ENCODE measurements at regions not wholly inside any gene's neighbourhood (a gene's known extent, or its start where the extent isn't known, plus 50 kb on each side); places are given as distances from the start of the nearest gene placed in this dataset.

DNA sequence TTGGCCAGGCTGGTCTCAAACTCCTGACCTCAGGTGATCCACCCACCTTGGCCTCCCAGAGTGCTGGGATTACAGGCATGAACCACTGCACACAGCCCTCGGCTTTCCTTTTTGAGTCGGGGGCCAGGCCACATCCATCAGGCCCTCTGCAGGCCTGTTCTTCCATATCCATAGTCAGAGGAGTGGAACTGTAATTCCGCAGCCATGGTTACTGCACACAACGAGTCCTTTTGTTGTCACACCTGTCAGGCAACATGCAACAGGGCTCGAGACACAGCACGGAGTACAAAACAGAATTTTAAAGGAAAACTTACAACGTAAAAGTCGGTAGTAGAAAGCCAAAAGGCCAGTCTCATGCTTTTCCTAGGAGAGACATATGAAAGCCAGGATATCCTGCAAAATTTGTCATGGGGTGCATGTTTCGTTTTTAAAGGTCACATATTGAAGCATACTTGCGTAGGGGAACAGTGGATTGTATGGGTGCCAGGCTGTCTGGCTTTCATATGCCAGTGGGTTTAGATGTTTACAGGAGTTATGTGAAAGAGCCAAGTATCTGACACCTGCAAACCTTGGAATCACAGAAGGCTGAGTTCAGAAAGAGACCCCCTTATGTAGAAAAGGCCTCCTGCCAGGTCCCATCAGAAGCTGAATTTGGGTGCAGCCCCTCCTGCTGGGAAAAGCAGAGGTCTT lies 63.2 kb upstream of the LPP start:
- CTCF ChIA-PET, result interaction anchor here (0.7 kb wide), 1 partner anchor 351 kb away, joined by 3 read pairs; no protein-coding TSS in a partner anchor
- Histone ChIP-seq H3K4me3 (ENCODE audit: low read depth, low read length) (no peak overlapping the region), H3K36me3 (ENCODE audit: control insufficient read depth in 2 of 2, insufficient read depth in 1 of 2, low read length in 2 of 2) (no peaks in the 10 kb centered on the region), H3K27ac (ENCODE audit: extremely low read depth, low read depth, low read length) (no peak overlapping the region), H3K9me3 (ENCODE audit: control insufficient read depth, insufficient read depth, low read depth, low read length) (no peaks in the 10 kb centered on the region), H3K4me1 (ENCODE audit: control insufficient read depth, insufficient read depth, low read length) (no peaks in the 10 kb centered on the region)
- POLR2A ChIA-PET, result no interaction called here
- TF ChIP-seq, protein P1, sequence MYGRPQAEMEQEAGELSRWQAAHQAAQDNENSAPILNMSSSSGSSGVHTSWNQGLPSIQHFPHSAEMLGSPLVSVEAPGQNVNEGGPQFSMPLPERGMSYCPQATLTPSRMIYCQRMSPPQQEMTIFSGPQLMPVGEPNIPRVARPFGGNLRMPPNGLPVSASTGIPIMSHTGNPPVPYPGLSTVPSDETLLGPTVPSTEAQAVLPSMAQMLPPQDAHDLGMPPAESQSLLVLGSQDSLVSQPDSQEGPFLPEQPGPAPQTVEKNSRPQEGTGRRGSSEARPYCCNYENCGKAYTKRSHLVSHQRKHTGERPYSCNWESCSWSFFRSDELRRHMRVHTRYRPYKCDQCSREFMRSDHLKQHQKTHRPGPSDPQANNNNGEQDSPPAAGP (tag by site-specific recombination; IDR thresholded peaks at IDR 0.05), result no peak
- no peak for TF ChIP-seq ZNF791 (tag by site-specific recombination; IDR thresholded peaks at IDR 0.05)
- no peak for TF ChIP-seq ZNF792 (tag by site-specific recombination; IDR thresholded peaks at IDR 0.05)
- TF ChIP-seq ZNF114 (tag by site-specific recombination; IDR thresholded peaks at IDR 0.05), result no peak
- no peak for TF ChIP-seq SP2 (tag by site-specific recombination; IDR thresholded peaks at IDR 0.05)
- no peak for TF ChIP-seq ZSCAN23 (tag by site-specific recombination; IDR thresholded peaks at IDR 0.05)
- TF ChIP-seq, protein P2, sequence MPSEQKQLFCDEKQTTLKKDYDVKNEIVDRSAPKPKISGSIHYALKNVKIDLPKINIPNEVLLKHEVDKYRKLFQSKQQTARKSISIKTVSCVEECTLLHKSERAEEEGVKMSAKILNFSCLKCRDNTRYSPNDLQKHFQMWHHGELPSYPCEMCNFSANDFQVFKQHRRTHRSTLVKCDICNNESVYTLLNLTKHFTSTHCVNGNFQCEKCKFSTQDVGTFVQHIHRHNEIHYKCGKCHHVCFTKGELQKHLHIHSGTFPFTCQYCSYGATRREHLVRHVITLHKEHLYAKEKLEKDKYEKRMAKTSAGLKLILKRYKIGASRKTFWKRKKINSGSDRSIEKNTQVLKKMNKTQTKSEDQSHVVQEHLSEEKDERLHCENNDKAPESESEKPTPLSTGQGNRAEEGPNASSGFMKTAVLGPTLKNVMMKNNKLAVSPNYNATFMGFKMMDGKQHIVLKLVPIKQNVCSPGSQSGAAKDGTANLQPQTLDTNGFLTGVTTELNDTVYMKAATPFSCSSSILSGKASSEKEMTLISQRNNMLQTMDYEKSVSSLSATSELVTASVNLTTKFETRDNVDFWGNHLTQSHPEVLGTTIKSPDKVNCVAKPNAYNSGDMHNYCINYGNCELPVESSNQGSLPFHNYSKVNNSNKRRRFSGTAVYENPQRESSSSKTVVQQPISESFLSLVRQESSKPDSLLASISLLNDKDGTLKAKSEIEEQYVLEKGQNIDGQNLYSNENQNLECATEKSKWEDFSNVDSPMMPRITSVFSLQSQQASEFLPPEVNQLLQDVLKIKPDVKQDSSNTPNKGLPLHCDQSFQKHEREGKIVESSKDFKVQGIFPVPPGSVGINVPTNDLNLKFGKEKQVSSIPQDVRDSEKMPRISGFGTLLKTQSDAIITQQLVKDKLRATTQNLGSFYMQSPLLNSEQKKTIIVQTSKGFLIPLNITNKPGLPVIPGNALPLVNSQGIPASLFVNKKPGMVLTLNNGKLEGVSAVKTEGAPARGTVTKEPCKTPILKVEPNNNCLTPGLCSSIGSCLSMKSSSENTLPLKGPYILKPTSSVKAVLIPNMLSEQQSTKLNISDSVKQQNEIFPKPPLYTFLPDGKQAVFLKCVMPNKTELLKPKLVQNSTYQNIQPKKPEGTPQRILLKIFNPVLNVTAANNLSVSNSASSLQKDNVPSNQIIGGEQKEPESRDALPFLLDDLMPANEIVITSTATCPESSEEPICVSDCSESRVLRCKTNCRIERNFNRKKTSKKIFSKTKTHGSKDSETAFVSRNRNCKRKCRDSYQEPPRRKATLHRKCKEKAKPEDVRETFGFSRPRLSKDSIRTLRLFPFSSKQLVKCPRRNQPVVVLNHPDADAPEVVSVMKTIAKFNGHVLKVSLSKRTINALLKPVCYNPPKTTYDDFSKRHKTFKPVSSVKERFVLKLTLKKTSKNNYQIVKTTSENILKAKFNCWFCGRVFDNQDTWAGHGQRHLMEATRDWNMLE (tag by site-specific recombination; conservative IDR thresholded peaks at IDR 0.05; ENCODE audit: low read depth), result no peak
- no peak for TF ChIP-seq ZNF558 (tag by site-specific recombination; IDR thresholded peaks at IDR 0.05)
- no peak for TF ChIP-seq HOXA7 (CRISPR knock-in tag; IDR thresholded peaks at IDR 0.05; ENCODE audit: borderline replicate concordance)
- TF ChIP-seq ZNF670 (tag by site-specific recombination; IDR thresholded peaks at IDR 0.05; ENCODE audit: low read depth), result no peak
- TF ChIP-seq YY1 (tag by site-specific recombination; IDR thresholded peaks at IDR 0.05), result no peak
- TF ChIP-seq ZNF654 (tag by site-specific recombination; IDR thresholded peaks at IDR 0.05; ENCODE audit: low read depth), result no peak
- TF ChIP-seq ZSCAN16 (tag by site-specific recombination; IDR thresholded peaks at IDR 0.05), result no peak
- TF ChIP-seq ZNF707 (tag by site-specific recombination; IDR thresholded peaks at IDR 0.05), result no peak
- TF ChIP-seq ZNF184 (tag by site-specific recombination; IDR thresholded peaks at IDR 0.05), result no peak
- no peak for TF ChIP-seq ZNF248 (tag by site-specific recombination; IDR thresholded peaks at IDR 0.05)

DNA sequence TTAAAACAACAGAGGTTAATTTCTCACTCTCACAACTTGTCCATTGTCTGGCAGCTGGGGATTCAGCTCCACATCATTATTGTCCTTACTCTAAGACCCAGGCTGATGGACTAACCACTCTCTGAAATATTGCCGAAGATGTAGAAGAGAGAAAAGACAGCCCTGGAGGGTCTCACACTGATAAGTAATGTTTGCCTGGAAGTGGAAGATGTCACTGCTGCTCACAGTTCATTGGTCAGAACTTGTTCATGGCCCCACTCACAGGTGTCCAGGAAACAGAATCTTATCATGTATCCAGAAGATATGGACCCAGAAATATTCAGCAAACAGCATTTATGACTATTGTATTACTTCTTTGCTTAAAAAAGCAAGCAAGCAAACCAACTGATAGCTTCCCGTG lies 62.2 kb upstream of the LPP start:
- no peak for TF ChIP-seq ZNF423 (tag by site-specific recombination; IDR thresholded peaks at IDR 0.05)
- no peak for TF ChIP-seq KLF1 (tag by site-specific recombination; IDR thresholded peaks at IDR 0.05)
- TF ChIP-seq, protein P3, sequence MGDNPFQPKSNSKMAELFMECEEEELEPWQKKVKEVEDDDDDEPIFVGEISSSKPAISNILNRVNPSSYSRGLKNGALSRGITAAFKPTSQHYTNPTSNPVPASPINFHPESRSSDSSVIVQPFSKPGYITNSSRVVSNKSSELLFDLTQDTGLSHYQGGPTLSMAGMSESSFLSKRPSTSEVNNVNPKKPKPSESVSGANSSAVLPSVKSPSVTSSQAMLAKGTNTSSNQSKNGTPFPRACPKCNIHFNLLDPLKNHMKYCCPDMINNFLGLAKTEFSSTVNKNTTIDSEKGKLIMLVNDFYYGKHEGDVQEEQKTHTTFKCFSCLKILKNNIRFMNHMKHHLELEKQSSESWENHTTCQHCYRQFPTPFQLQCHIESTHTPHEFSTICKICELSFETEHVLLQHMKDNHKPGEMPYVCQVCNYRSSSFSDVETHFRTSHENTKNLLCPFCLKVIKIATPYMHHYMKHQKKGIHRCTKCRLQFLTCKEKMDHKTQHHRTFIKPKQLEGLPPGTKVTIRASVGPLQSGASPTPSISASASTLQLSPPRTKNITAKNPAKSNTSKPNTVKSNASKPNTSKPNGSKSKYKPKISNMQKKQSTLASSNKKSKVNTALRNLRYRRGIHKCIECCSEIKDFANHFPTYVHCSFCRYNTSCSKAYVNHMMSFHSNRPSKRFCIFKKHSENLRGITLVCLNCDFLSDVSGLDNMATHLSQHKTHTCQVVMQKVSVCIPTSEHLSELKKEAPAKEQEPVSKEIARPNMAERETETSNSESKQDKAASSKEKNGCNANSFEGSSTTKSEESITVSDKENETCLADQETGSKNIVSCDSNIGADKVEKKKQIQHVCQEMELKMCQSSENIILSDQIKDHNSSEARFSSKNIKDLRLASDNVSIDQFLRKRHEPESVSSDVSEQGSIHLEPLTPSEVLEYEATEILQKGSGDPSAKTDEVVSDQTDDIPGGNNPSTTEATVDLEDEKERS (tag by site-specific recombination; IDR thresholded peaks at IDR 0.05), result no peak
- no peak for TF ChIP-seq HOXC10 (CRISPR knock-in tag; IDR thresholded peaks at IDR 0.05)
- TF ChIP-seq ZNF169 (tag by site-specific recombination; IDR thresholded peaks at IDR 0.05), result no peak
- no peak for TF ChIP-seq ZNF239 (tag by site-specific recombination; IDR thresholded peaks at IDR 0.05)
- TF ChIP-seq WT1 (tag by site-specific recombination; IDR thresholded peaks at IDR 0.05), result no peak
- TF ChIP-seq ZNF558 (tag by site-specific recombination; IDR thresholded peaks at IDR 0.05), result no peak
- no peak for TF ChIP-seq HOXA7 (CRISPR knock-in tag; IDR thresholded peaks at IDR 0.05; ENCODE audit: borderline replicate concordance)
- TF ChIP-seq REPIN1 (tag by site-specific recombination; IDR thresholded peaks at IDR 0.05; ENCODE audit: low read depth), result no peak
- TF ChIP-seq GLIS2 (tag by site-specific recombination; IDR thresholded peaks at IDR 0.05), result no peak
- no peak for TF ChIP-seq ZNF571 (tag by site-specific recombination; IDR thresholded peaks at IDR 0.05)
- TF ChIP-seq ZNF561 (tag by site-specific recombination; IDR thresholded peaks at IDR 0.05; ENCODE audit: borderline replicate concordance), result no peak
- no peak for TF ChIP-seq ZNF112 (tag by site-specific recombination; IDR thresholded peaks at IDR 0.05)
- Histone ChIP-seq H3K27ac (ENCODE audit: extremely low read depth, low read depth, low read length) (no peak overlapping the region), H3K36me3 (ENCODE audit: control insufficient read depth in 2 of 2, insufficient read depth in 1 of 2, low read length in 2 of 2) (no peaks in the 10 kb centered on the region), H3K4me3 (ENCODE audit: low read depth, low read length) (no peak overlapping the region), H3K9me3 (ENCODE audit: control insufficient read depth, insufficient read depth, low read depth, low read length) (no peaks in the 10 kb centered on the region), H3K4me1 (ENCODE audit: control insufficient read depth, insufficient read depth, low read length) (no peaks in the 10 kb centered on the region)
- ChIA-PET CTCF (no interaction called here), POLR2A (no interaction called here)

All from HEK293 (cell line).